Neural cell (in vitro differentiated cells): ENCODE measurements at regions not wholly inside any gene's neighbourhood (a gene's known extent, or its start where the extent isn't known, plus 50 kb on each side); places are given as distances from the start of the nearest gene placed in this dataset.

ENCODE experiments used
- H2AFZ ChIP-seq: fragments of 200-600, 300-800 bp; sonication (generic), shearing (Covaris generic); 2 replicates; pipeline ENCODE4 v1.6.0; 2014; ENCODE audit warnings: low read depth, mild to moderate bottlenecking, antibody characterized with exemption, low read length, moderate library complexity
- H3F3A ChIP-seq: fragments of 200-600 bp; shearing (Covaris generic); 2 replicates; pipeline ENCODE4 v1.6.1; 2016; ENCODE audit warnings: mild to moderate bottlenecking, moderate library complexity, mixed read lengths, antibody characterized with exemption, low read length; ENCODE audit not compliant: insufficient read depth, poor library complexity, severe bottlenecking
- H3K27ac ChIP-seq: fragments of 200-600, 300-800 bp; sonication (generic), shearing (Covaris generic); 2 replicates; pipeline ENCODE4 v1.5.1; 2014; ENCODE audit warnings: mild to moderate bottlenecking, low read length, moderate library complexity
- H3K27me3 ChIP-seq: fragments of 300-800, 200-600 bp; sonication (generic), shearing (Covaris generic); 2 replicates; pipeline ENCODE4 v1.6.0; 2014; ENCODE audit warnings: mild to moderate bottlenecking, low read depth, low read length, moderate library complexity; ENCODE audit not compliant: insufficient read depth
- H3K36me3 ChIP-seq: fragments of 300-800, 200-600 bp; sonication (generic), shearing (Covaris generic); 2 replicates; pipeline ENCODE4 v1.5.1; 2014; ENCODE audit warnings: mild to moderate bottlenecking, antibody characterized with exemption, low read length, moderate library complexity; ENCODE audit not compliant: insufficient read depth
- H3K4me2 ChIP-seq: fragments of 300-800, 200-600 bp; sonication (generic), shearing (Covaris generic); 2 replicates; pipeline ENCODE4 v1.6.0; 2014; ENCODE audit warnings: mild to moderate bottlenecking, low read length
- H3K4me3 ChIP-seq: fragments of 300-800, 200-600 bp; sonication (generic), shearing (Covaris generic); 2 replicates; pipeline ENCODE4 v1.5.1; 2014; ENCODE audit warnings: mild to moderate bottlenecking, low read length, moderate library complexity
- H3K79me2 ChIP-seq: fragments of 200-600 bp; shearing (Covaris generic); replicated peaks from 2 replicates; pipeline ENCODE4 v1.6.0; 2014; ENCODE audit warnings: mild to moderate bottlenecking, low read length, moderate library complexity; ENCODE audit not compliant: insufficient read depth
- H3K9ac ChIP-seq: fragments of 300-800, 200-600 bp; sonication (generic), shearing (Covaris generic); 2 replicates; pipeline ENCODE4 v1.6.1; 2016; ENCODE audit warnings: mild to moderate bottlenecking, low read length, mixed read lengths
- H3K9me2 ChIP-seq: fragments of 200-600 bp; shearing (Covaris generic); 2 replicates; pipeline ENCODE4 v1.6.1; 2016; ENCODE audit warnings: mild to moderate bottlenecking, low read length, mixed read lengths; ENCODE audit not compliant: insufficient read depth
- H3K9me3 ChIP-seq: fragments of 200-600, 300-800 bp; sonication (generic), shearing (Covaris generic); 2 replicates; pipeline ENCODE4 v1.6.1; 2016; ENCODE audit warnings: mild to moderate bottlenecking, mixed run types, low read length, moderate library complexity, mixed read lengths
- H4K20me1 ChIP-seq: fragments of 200-600 bp; shearing (Covaris generic); 2 replicates; pipeline ENCODE4 v1.6.1; 2016; ENCODE audit warnings: mild to moderate bottlenecking, mixed run types; ENCODE audit not compliant: insufficient read depth
- CTCF ChIP-seq: fragments of 450-650 bp; IDR thresholded peaks from 2 replicates; pipeline ENCODE4 v1.5.1; 2014; ENCODE audit warnings: antibody characterized with exemption, mild to moderate bottlenecking, moderate library complexity; ENCODE audit not compliant: poor library complexity, severe bottlenecking
- EP300 ChIP-seq: fragments of 450-650 bp; conservative IDR thresholded peaks from 2 replicates; pipeline ENCODE4 v1.6.1; 2014; ENCODE audit warnings: antibody characterized with exemption, mild to moderate bottlenecking, moderate library complexity; ENCODE audit not compliant: poor library complexity, severe bottlenecking
- EZH2 ChIP-seq: fragments of 200-600, 300-800 bp; shearing (Covaris generic), sonication (generic); IDR thresholded peaks from 2 replicates; pipeline ENCODE4 v1.6.1; 2014; ENCODE audit warnings: antibody characterized with exemption, low read length, borderline replicate concordance, mild to moderate bottlenecking; ENCODE audit not compliant: insufficient read depth, poor library complexity, severe bottlenecking
- MXI1 ChIP-seq: fragments of 450-650 bp; conservative IDR thresholded peaks from 2 replicates; pipeline ENCODE4 v1.6.1; 2014; ENCODE audit warnings: antibody characterized with exemption, mild to moderate bottlenecking; ENCODE audit not compliant: poor library complexity, severe bottlenecking
- POLR2AphosphoS5 ChIP-seq: IDR thresholded peaks from 2 replicates; pipeline ENCODE4 v1.6.1; 2012
- RAD21 ChIP-seq: fragments of 450-650 bp; conservative IDR thresholded peaks from 2 replicates; pipeline ENCODE4 v1.6.1; 2014; ENCODE audit warnings: antibody characterized with exemption, mild to moderate bottlenecking, moderate library complexity
- REST ChIP-seq: IDR thresholded peaks from 2 replicates; pipeline ENCODE4 v1.6.1; 2012; ENCODE audit warnings: borderline replicate concordance
- SMC3 ChIP-seq: fragments of 450-650 bp; conservative IDR thresholded peaks from 2 replicates; pipeline ENCODE4 v1.6.1; 2014; ENCODE audit warnings: antibody characterized with exemption, mild to moderate bottlenecking, moderate library complexity; ENCODE audit not compliant: poor library complexity
- TAF1 ChIP-seq: IDR thresholded peaks from 2 replicates; pipeline ENCODE4 v1.6.1; 2012; ENCODE audit warnings: low read depth

- Histone ChIP-seq H3F3A (no peaks in the 10 kb centered on the region), H3K36me3 (no peaks in the 10 kb centered on the region), H3K27ac (no peak overlapping the region), H2AFZ (no peak overlapping the region), H3K4me2 (no peak overlapping the region), H4K20me1 (no peaks in the 10 kb centered on the region), H3K27me3 (no peaks in the 10 kb centered on the region), H3K79me2 (no peaks in the 10 kb centered on the region), H3K4me3 (no peak overlapping the region), H3K9me2 (no peaks in the 10 kb centered on the region), H3K9ac (no peak overlapping the region), H3K9me3 (no peaks in the 10 kb centered on the region)
- TF ChIP-seq EZH2: no peak
- no peak for TF ChIP-seq MXI1
- no peak for TF ChIP-seq REST
- TF ChIP-seq POLR2AphosphoS5: no peak
- no peak for TF ChIP-seq SMC3
- TF ChIP-seq RAD21: no peak
- no peak for TF ChIP-seq TAF1
- no peak for TF ChIP-seq CTCF
- no peak for TF ChIP-seq EP300
Observed at GRCh38 chr12:77559400-77560074, 271.2 kb upstream of the NAV3 start.

- Histone ChIP-seq H4K20me1 (no peaks in the 10 kb centered on the region), H3K36me3 (no peaks in the 10 kb centered on the region), H3K4me2 (no peak overlapping the region), H3F3A (no peaks in the 10 kb centered on the region), H3K9me3 (no peaks in the 10 kb centered on the region), H3K27me3 (no peaks in the 10 kb centered on the region), H3K4me3 (no peak overlapping the region), H3K9ac (no peak overlapping the region), H3K79me2 (peaks cover 4% of the 10 kb centered on the region), H3K9me2 (no peaks in the 10 kb centered on the region), H2AFZ (no peak overlapping the region), H3K27ac (no peak overlapping the region)
- TF ChIP-seq SMC3 (no peak), EP300 (no peak), TAF1 (no peak), MXI1 (no peak), EZH2 (no peak), REST (no peak), CTCF (no peak), POLR2AphosphoS5 (no peak), RAD21 (no peak)
Observed at GRCh38 chr12:77555074-77555473, 275.6 kb upstream of the NAV3 start.
